ENCODE measurements at regions not wholly inside any gene's neighbourhood (a gene's known extent, or its start where the extent isn't known, plus 50 kb on each side); places are given as distances from the start of the nearest gene placed in this dataset.

DNA sequence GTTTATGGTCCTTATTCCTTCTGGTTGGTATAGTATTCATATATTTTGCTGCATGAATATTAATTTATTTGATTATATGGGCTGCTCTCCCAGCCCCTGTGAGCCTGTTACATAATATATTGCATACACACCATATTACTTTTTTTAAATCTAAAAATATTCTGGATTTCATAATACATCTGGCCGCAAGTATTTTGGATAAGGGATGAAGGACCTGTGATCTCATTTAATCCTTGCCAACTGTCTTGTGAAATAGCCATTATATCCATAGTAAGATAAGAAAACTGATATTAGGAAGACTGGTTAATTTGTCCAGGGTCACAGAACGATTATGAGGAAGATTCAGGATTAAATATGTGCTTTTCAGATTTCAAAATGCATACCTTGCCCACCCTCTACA is 433.6 kb downstream of the LPIN1 start:
- TF ChIP-seq, protein P1, sequence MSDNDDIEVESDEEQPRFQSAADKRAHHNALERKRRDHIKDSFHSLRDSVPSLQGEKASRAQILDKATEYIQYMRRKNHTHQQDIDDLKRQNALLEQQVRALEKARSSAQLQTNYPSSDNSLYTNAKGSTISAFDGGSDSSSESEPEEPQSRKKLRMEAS (IDR thresholded peaks at IDR 0.05): no peak
- no peak for TF ChIP-seq POLR2A (IDR thresholded peaks at IDR 0.05; ENCODE audit: borderline replicate concordance, extremely low read depth, insufficient read depth, insufficient read length)
- no peak for TF ChIP-seq CTCF (IDR thresholded peaks at IDR 0.05 in 2 of 3, conservative IDR thresholded peaks at IDR 0.05 in 1 of 3; ENCODE audit: borderline replicate concordance in 1 of 3, insufficient read depth in 1 of 3, low read depth in 2 of 3, low read length in 2 of 3)
